ENCODE measurements at regions not wholly inside any gene's neighbourhood (a gene's known extent, or its start where the extent isn't known, plus 50 kb on each side); places are given as distances from the start of the nearest gene placed in this dataset.

DNA sequence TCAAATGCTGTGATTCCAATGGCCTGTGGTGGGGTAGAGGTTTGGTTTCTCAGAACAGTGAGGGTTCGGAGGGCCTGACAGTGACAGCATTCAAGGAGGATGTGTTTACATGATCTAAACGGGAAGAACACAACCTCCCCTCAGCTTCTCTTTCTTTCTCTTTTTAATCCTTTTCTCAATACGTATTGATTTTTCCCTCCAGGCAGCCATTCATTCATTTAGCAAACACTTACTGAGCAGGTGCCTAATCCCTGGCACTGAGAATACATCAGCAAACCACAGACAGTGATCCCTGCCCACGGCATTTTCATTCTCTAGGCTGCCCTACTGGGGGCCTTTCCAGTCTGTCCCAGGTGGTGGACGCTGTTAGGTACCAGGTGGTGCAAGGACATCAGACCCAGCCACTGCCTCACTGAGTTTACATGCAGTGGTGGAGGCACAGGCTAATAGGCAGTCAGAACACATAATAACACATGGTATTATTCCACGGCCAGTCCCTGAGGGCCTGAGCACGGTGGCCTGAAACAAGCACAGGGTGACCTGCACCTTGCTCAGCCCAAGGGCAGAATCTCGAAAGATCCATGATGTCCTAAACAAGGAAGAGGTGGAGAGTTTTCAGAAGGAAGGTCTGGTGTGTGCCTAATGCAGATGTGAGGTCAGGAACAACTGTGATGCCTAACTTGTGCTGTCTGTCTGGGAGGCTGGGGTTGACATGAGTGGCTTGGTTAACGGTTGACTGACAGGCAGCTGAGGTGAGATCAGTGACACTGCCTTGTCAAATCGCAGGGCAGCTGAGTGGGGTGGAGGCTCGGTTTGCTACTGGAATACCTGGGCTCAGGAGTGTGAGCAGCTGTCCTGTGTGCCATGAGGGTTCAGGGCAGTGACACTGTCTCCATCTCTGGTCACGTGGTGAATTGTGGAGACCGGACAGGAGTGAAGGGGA lies 785.5 kb upstream of the HS6ST1 start:
- H3K4me3 ChIP-seq (ENCODE audit: low read depth, low read length) = no peak overlapping the region
- H3K4me2 ChIP-seq (ENCODE audit: low read length) = no peak overlapping the region
- H3K9me3 ChIP-seq (ENCODE audit: control insufficient read depth, low read length) = no peaks in the 10 kb centered on the region
- no peaks in the 10 kb centered on the region for H3K27me3 ChIP-seq (ENCODE audit: control insufficient read depth, insufficient read depth, low read length)
- H3K27ac ChIP-seq = no peak overlapping the region
- H3K79me2 ChIP-seq = no peaks in the 10 kb centered on the region
- H3K4me1 ChIP-seq = no peaks in the 10 kb centered on the region
- no peak overlapping the region for H3K9ac ChIP-seq
- TF ChIP-seq, protein P1, sequence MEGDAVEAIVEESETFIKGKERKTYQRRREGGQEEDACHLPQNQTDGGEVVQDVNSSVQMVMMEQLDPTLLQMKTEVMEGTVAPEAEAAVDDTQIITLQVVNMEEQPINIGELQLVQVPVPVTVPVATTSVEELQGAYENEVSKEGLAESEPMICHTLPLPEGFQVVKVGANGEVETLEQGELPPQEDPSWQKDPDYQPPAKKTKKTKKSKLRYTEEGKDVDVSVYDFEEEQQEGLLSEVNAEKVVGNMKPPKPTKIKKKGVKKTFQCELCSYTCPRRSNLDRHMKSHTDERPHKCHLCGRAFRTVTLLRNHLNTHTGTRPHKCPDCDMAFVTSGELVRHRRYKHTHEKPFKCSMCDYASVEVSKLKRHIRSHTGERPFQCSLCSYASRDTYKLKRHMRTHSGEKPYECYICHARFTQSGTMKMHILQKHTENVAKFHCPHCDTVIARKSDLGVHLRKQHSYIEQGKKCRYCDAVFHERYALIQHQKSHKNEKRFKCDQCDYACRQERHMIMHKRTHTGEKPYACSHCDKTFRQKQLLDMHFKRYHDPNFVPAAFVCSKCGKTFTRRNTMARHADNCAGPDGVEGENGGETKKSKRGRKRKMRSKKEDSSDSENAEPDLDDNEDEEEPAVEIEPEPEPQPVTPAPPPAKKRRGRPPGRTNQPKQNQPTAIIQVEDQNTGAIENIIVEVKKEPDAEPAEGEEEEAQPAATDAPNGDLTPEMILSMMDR (IDR thresholded peaks at IDR 0.05) = no peak
- H3K36me3 ChIP-seq (ENCODE audit: control insufficient read depth, insufficient read depth, low read length) = no peaks in the 10 kb centered on the region
- H2AFZ ChIP-seq = no peak overlapping the region

- Histone ChIP-seq H3K4me1 (no peaks in the 10 kb centered on the region), H3K36me3 (ENCODE audit: control insufficient read depth, insufficient read depth, low read length) (no peaks in the 10 kb centered on the region), H3K79me2 (no peaks in the 10 kb centered on the region), H3K4me3 (ENCODE audit: low read depth, low read length) (no peak overlapping the region), H2AFZ (no peak overlapping the region), H3K27ac (no peak overlapping the region), H3K4me2 (ENCODE audit: low read length) (no peak overlapping the region), H3K27me3 (ENCODE audit: control insufficient read depth, insufficient read depth, low read length) (no peaks in the 10 kb centered on the region), H3K9me3 (ENCODE audit: control insufficient read depth, low read length) (no peaks in the 10 kb centered on the region), H3K9ac (no peak overlapping the region)
- TF ChIP-seq, protein P1 (IDR thresholded peaks at IDR 0.05) = no peak
These were observed 793.5 kb upstream of the HS6ST1 start for GRCh38 chr2:129112181-129112580.

- no peaks in the 10 kb centered on the region for H3K79me2 ChIP-seq
- H3K4me1 ChIP-seq = no peaks in the 10 kb centered on the region
- no peak overlapping the region for H3K9ac ChIP-seq
- TF ChIP-seq, protein P1 (IDR thresholded peaks at IDR 0.05) = no peak
- H3K9me3 ChIP-seq (ENCODE audit: control insufficient read depth, low read length) = no peaks in the 10 kb centered on the region
- H2AFZ ChIP-seq = no peak overlapping the region
- H3K36me3 ChIP-seq (ENCODE audit: control insufficient read depth, insufficient read depth, low read length) = no peaks in the 10 kb centered on the region
- no peak overlapping the region for H3K4me2 ChIP-seq (ENCODE audit: low read length)
- H3K4me3 ChIP-seq (ENCODE audit: low read depth, low read length) = no peak overlapping the region
- H3K27ac ChIP-seq = no peak overlapping the region
- H3K27me3 ChIP-seq (ENCODE audit: control insufficient read depth, insufficient read depth, low read length) = no peaks in the 10 kb centered on the region
These were observed 795.1 kb upstream of the HS6ST1 start for GRCh38 chr2:129113776-129114175.

- TF ChIP-seq, protein P1 (IDR thresholded peaks at IDR 0.05) = no peak
- no peak overlapping the region for H3K4me3 ChIP-seq (ENCODE audit: low read depth, low read length)
- H3K36me3 ChIP-seq (ENCODE audit: control insufficient read depth, insufficient read depth, low read length) = no peaks in the 10 kb centered on the region
- no peaks in the 10 kb centered on the region for H3K9me3 ChIP-seq (ENCODE audit: control insufficient read depth, low read length)
- H3K9ac ChIP-seq = no peak overlapping the region
- H3K4me1 ChIP-seq = no peaks in the 10 kb centered on the region
- no peak overlapping the region for H2AFZ ChIP-seq
- no peak overlapping the region for H3K4me2 ChIP-seq (ENCODE audit: low read length)
- H3K79me2 ChIP-seq = no peaks in the 10 kb centered on the region
- H3K27ac ChIP-seq = no peak overlapping the region
- no peaks in the 10 kb centered on the region for H3K27me3 ChIP-seq (ENCODE audit: control insufficient read depth, insufficient read depth, low read length)
These were observed 798.8 kb upstream of the HS6ST1 start for GRCh38 chr2:129117434-129117833.

GRCh38 chr2:129118296-129118695 lies 799.6 kb upstream of the HS6ST1 start:
- no peak overlapping the region for H2AFZ ChIP-seq
- H3K27ac ChIP-seq = no peak overlapping the region
- no peak overlapping the region for H3K4me2 ChIP-seq (ENCODE audit: low read length)
- no peaks in the 10 kb centered on the region for H3K36me3 ChIP-seq (ENCODE audit: control insufficient read depth, insufficient read depth, low read length)
- H3K27me3 ChIP-seq (ENCODE audit: control insufficient read depth, insufficient read depth, low read length) = no peaks in the 10 kb centered on the region
- no peaks in the 10 kb centered on the region for H3K4me1 ChIP-seq
- H3K9ac ChIP-seq = no peak overlapping the region
- H3K9me3 ChIP-seq (ENCODE audit: control insufficient read depth, low read length) = no peaks in the 10 kb centered on the region
- H3K79me2 ChIP-seq = no peaks in the 10 kb centered on the region
- no peak overlapping the region for H3K4me3 ChIP-seq (ENCODE audit: low read depth, low read length)
- TF ChIP-seq, protein P1 (IDR thresholded peaks at IDR 0.05) = no peak

Measured in parathyroid adenoma (tissue), 2 donors.